Testis (tissue), 2 donors: ENCODE measurements at regions not wholly inside any gene's neighbourhood (a gene's known extent, or its start where the extent isn't known, plus 50 kb on each side); places are given as distances from the start of the nearest gene placed in this dataset.

Experiments
- CTCF ChIP-seq, 3 experiments: fragments of 450-650 bp in 2 of 3; fragments of 200-600 bp in 1 of 3; sonication (generic) in 1 of 3; IDR thresholded peaks; one replicate each; pipeline ENCODE4 v1.5.1; 2016 to 2019; ENCODE audit warnings: antibody characterized with exemption in 3 of 3, mild to moderate bottlenecking in 2 of 3, moderate library complexity in 1 of 3
- POLR2A ChIP-seq: fragments of 450-650 bp; IDR thresholded peaks from one replicate; pipeline ENCODE4 v1.6.1; 2017; ENCODE audit warnings: antibody characterized with exemption, mild to moderate bottlenecking, moderate library complexity

- TF ChIP-seq CTCF (IDR thresholded peaks at IDR 0.05) (no peak), POLR2A (no peak)
Observed at GRCh38 chr6:19757036-19757435, 80.1 kb upstream of the ID4 start.
